HG03521 (cell line): ENCODE measurements at regions not wholly inside any gene's neighbourhood (a gene's known extent, or its start where the extent isn't known, plus 50 kb on each side); places are given as distances from the start of the nearest gene placed in this dataset.

Experiments used
- ATAC-seq: cut with Tn5 transposase; IDR thresholded peaks from one replicate; pipeline ENCODE4 v1.9.1; 2021; ENCODE audit warnings: mild to moderate bottlenecking, moderate library complexity; ENCODE audit not compliant: unreplicated experiment

DNA sequence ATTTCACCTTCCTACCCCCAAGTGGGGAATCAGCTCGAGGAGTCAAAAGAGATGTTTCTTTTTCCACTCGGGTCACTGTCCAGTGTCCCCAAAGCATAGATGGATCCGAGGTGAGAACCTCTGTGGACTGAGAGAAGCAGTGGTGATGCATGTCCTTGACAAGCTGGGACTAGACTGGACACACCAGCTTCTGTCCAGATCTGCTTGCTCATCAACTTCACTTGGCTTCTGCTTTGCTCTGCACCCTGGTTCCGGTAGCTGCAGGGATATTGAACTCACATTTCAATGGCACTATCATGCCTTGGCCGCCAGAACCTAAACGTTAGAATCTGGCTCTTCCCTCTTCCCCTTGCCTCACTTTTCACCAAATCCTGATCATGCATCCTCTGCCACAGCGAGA is 50.3 kb upstream of the CXCL12 start:
- ATAC-seq = no peak

DNA sequence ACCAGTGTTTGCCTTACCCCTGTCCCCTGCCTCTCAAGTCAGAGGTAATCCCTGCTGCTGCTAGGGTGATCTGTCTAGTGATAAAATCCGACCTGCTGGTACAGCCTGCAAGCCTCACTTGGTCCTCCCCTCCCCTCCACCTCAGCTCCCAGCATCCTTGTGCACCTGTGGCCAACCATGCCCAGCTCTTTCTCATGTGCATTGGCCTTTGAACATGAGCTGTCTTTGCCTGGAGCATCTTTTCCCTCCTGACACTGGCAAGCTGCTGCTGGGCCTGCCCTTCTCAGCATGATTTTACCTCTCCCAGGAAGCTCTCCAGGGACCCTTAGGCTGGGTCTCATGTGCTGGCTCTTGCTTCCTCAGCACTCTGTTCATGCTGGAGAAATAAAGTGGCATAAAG is 51.3 kb upstream of the CXCL12 start:
- no peak for ATAC-seq

- no peak for ATAC-seq
Measured at GRCh38 chr10:44437840-44438511, 53.1 kb upstream of the CXCL12 start.

DNA sequence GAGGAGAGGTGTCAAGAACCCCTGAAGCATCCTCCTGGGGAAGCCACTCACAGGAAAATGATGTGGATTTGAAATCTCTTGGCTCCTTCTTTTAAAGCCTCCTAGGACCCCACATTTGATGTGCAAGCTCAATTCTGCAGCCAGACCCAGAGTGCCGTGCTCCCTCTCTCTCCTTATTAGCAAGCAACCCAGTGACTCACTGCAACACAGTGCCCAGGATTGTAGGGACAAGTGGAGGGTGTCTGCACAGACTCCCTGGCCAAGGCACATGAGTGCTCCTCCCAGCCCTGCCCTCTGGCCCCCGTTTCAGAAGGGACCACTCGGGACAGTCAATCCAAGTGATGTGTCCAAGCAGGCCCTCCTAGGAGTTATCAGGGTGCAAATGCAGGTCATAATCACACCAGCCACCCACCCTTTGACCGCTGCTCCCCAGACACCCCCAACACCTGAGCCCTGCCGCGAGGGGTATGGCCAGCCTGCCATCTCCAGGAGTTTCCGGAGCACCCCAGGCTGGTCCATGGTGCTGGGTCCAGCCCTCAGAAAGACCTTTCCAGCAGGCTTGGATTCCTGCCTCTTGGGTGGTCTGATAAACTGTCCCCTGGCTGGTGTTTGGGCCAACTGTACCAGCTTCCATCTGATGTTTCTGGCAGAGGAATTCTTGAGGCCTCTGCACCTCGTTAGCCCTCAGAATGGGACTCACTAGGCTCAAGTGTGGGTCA is 54.5 kb upstream of the CXCL12 start:
- no peak for ATAC-seq

DNA sequence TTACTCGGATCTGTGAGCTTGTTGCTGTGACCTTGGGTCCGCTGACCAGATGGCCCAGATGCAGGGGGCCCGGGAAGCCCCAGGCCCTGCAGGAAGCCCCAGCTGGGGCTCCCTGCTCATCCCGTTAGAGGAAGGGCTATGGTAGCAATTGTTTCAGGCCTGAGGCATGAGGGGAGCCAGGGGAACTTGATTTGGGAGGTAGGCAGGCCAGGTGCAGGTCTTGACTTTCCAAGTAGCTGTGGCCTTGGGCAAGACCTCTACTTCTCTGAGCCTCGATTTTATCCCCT is 55.0 kb upstream of the CXCL12 start:
- ATAC-seq = no peak

DNA sequence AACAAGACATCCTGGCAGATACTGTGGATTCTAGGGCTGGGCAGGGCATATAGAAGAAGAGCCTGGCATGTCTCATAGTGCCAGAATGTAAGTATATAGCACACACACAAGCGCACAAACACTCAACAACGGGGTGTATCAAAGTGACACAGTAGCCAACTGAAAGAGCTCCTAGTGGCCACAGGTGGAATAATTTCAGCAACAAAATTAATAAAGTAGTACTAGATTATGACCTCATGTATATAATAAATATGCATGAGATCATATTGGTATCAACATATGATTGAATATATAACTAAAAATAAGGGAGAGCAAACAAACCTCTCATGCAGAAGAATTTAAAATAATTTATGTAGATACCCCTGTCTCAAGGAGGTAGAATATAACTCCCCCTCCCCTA is 72.4 kb upstream of the CXCL12 start:
- ATAC-seq = no peak

DNA sequence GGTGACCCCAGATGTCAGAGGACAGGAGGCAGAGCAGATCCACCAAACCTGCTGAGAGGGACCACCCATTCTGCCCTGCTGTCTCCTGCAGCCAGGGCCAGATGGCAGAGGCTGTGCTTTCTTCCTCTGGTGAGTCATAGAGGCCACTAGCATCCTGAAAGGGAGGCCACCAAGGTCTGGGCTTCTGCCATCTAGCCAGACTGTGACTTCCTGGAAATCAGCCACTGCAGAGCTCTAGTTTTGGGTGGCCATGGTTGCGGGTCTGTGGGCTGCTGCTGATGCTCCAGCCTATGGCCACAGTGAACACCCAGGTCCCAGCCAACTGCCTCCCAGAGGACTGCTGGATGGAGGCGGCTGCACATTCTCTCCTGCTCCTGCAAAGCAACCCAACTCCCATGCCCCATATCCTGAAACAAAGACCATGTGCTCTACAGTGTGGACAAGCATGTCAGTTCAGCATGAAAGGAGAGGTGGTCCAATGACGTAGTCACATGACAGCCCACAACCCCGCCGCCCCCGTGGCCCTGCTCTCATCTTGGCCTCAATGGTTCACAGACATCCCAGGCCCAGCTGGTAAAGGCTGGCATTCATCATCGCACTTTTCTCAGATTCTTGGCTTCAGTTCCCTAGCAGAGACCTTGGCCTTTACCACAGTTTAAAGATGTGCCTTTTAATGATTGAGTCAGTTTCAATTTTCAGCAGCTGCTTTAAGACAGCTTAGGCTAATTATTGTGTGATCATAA is 73.9 kb upstream of the CXCL12 start:
- no peak for ATAC-seq

DNA sequence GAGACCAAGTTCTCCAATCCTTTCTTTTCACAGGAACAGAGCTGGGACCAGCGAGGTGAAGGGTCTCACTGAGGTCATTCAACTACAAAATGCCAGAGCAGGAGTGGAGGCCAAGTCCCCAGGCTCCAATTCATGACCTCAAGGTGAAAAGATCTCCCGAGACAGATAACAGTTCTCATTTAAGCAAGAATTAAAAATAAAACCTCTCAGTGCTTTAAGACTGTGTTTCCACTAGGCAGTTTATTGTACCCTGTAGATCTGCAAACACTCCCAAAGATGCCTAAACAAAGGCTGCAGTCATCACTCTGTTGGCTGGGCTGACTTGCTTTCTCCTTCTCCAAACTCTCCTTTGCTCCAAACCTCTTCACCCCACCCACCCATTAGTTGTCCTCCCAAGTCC is 74.8 kb upstream of the CXCL12 start:
- no peak for ATAC-seq

DNA sequence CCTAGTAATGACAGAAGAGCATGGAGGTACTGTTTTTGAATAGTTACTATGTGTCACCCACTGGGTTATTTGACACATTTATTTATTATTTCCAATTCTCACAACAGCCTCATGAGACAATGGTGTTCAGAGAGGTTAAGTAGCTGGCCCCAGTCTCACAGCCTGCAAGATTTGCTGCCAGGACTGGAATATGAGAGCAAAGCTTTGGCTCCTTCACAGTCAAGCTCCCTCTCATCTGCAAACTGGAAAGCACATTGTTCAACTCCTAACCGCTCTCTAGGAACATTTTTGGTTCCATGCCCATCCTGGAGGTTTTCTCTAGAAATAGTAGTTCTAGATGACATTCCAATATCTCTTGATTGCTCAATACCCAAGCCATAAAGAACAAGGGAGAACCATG is 75.5 kb upstream of the CXCL12 start:
- no peak for ATAC-seq

GRCh38 chr10:44462338-44462914 is 77.5 kb upstream of the CXCL12 start:
- ATAC-seq = no peak

- ATAC-seq = no peak
Measured at GRCh38 chr10:44463511-44464121, 78.7 kb upstream of the CXCL12 start.

DNA sequence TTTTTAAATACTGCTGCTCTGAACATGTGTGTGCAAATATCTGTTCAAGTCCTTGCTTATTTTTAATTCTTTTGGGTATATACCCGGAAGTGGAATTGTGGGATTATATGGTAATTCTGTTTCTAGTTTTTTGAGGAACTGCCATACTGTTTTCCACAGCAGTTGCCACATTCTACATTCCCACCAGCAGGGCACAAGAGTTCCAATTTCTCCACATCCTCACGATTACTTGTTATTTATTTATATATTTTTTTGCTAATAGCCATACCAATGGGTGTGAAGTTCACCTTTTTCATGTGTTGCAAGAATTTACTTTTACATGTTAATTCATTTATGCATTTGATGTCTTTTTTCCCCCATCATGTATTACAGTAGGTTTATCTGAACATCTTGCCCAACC is 79.6 kb upstream of the CXCL12 start:
- ATAC-seq = no peak

- ATAC-seq = no peak
Measured at GRCh38 chr10:44465401-44466115, 80.7 kb upstream of the CXCL12 start.

DNA sequence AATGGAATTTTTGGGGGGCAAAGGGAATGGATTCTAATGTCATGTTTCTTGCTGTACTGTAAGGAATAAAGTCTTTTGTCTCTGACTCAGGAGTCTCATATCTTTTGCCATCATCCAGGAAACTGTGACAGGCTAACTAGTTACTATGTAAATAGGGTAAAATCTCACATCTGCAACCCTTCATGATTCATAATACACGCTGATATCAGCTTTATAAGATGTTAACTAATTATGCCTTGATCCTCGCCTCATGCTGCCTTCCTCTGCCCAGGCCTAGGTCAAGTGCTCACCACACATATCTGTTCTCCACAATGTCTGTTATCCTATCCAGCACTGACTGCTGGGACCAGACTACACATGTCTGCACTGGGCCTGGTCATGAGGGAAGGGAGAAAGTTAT is 81.3 kb upstream of the CXCL12 start:
- no peak for ATAC-seq

DNA sequence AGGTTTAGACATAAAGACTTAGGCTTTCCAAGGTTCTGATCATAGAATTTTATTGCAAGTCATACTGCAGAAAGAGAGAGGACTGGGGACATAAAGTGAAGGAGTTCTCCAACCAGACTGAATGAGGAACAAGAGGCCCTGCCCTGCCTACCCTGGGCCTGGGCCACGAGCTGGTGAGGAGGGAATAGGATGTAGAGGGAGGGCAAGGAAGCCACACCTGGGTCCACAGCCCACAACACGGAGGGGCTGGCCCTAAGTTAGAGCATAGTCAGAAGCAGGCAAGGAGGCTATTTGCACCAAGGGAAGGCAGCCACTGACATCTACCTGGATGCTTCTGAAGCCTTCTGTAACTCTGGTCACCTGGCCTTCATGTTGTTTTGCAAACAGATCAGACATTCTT is 82.2 kb upstream of the CXCL12 start:
- ATAC-seq = no peak

DNA sequence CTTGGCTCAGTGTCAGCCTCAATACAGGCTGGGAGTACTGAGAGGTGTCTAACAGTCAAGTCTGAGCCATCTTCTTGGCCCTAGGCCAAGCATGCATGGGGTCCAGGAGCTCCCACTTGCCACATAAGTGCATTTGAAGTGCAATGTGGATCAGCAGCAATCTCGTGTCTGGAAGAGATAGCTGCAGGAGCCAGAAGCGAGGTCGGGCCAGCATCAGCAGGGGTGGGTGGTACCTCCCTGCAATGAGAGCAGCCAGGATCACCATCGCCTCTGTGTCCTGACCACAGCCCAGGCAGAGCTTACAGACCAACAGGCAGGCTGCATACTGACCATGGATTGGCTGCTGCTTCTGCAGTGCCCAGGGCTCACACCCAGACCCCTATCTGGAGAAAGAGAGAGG is 83.0 kb upstream of the CXCL12 start:
- no peak for ATAC-seq

- ATAC-seq = no peak
Measured at GRCh38 chr10:44468525-44468924, 83.6 kb upstream of the CXCL12 start.

- no peak for ATAC-seq
Measured at GRCh38 chr10:44468965-44469364, 84.1 kb upstream of the CXCL12 start.

DNA sequence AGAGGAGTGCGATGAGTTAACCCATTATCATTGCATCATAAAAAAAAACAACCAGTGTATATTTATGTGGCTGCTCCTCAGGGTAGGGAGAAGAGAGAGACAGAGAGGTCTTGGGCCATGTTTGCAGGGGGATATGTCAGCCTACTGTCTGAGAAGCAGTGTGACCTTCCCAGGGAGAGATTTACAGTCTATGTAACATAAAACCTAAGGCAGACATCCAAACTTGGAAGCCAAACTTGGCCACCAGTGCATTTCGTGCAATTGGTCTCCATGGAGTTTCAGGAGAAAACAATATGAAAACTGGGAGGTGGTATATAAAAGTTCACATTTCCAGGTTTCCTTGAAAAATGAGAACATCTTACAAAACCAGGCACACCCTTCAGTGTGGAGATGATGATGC is 85.9 kb upstream of the CXCL12 start:
- no peak for ATAC-seq

- ATAC-seq = no peak
Measured at GRCh38 chr10:44471410-44471809, 86.5 kb upstream of the CXCL12 start.

DNA sequence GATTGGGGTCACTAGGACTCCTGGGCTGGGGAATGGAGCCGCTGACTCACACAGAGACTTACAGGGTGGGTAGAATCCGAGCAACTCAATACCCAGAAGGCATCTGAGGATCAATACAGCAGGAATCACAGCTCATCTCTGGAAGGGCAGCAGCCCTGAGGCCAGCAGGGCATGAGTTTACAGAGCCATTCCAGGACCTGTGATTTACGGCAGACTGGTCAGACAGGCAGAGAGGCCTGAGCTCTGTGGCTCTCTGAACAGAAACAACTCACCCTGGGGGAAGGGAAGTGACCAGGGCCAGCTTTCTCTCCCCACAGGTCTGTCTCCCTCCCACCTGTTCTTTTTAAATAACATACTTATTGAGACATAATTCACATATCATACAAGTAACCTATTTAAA is 88.2 kb upstream of the CXCL12 start:
- no peak for ATAC-seq
